ENCODE measurements at regions not wholly inside any gene's neighbourhood (a gene's known extent, or its start where the extent isn't known, plus 50 kb on each side); places are given as distances from the start of the nearest gene placed in this dataset.
"Not testable (repeated sequence)": the region's sequence is repeated elsewhere in the genome, so short reads cannot be mapped to it uniquely, and the experiment has no call there.

GRCh38 chr10:6689036-6689435 is 109.0 kb upstream of the PRKCQ start:
- no peak for DNase-seq (ENCODE audit: low spot score)

GRCh38 chr10:6680735-6681134 is 100.7 kb upstream of the PRKCQ start:
- DNase-seq (ENCODE audit: low spot score), result no peak

- DNase-seq (ENCODE audit: low spot score), result no peak
Measured at GRCh38 chr10:6678956-6679355, 98.9 kb upstream of the PRKCQ start.

- peak; percentile 71 for DNase-seq (ENCODE audit: low spot score)
Measured at GRCh38 chr10:6678211-6678803, 98.2 kb upstream of the PRKCQ start.

- not testable (repeated sequence) for DNase-seq (ENCODE audit: low spot score)
Measured at GRCh38 chr10:6677129-6677528, 97.1 kb upstream of the PRKCQ start.

GRCh38 chr10:6674291-6674690 is 94.2 kb upstream of the PRKCQ start:
- no peak for DNase-seq (ENCODE audit: low spot score)

GRCh38 chr10:6671976-6672375 is 91.9 kb upstream of the PRKCQ start:
- DNase-seq (ENCODE audit: low spot score), result no peak

GRCh38 chr10:6669269-6669859 is 89.3 kb upstream of the PRKCQ start:
- peak; percentile 57 for DNase-seq (ENCODE audit: low spot score)

GRCh38 chr10:6667679-6668270 is 87.7 kb upstream of the PRKCQ start:
- peak; percentile 43 for DNase-seq (ENCODE audit: low spot score)

- no peak for DNase-seq (ENCODE audit: low spot score)
Measured at GRCh38 chr10:6667150-6667549, 87.1 kb upstream of the PRKCQ start.

GRCh38 chr10:6665847-6666246 is 85.8 kb upstream of the PRKCQ start:
- peak; percentile 62 for DNase-seq (ENCODE audit: low spot score)

- DNase-seq (ENCODE audit: low spot score), result no peak
Measured at GRCh38 chr10:6660460-6660859, 80.4 kb upstream of the PRKCQ start.

GRCh38 chr10:6659451-6659850 is 79.4 kb upstream of the PRKCQ start:
- DNase-seq (ENCODE audit: low spot score), result no peak

GRCh38 chr10:6657669-6658068 is 77.6 kb upstream of the PRKCQ start:
- DNase-seq (ENCODE audit: low spot score), result no peak

GRCh38 chr10:6657196-6657595 is 77.1 kb upstream of the PRKCQ start:
- no peak for DNase-seq (ENCODE audit: low spot score)

GRCh38 chr10:6654571-6654970 is 74.5 kb upstream of the PRKCQ start:
- no peak for DNase-seq (ENCODE audit: low spot score)

- DNase-seq (ENCODE audit: low spot score), result no peak
Measured at GRCh38 chr10:6650586-6650985, 70.5 kb upstream of the PRKCQ start.

GRCh38 chr10:6649903-6650302 is 69.8 kb upstream of the PRKCQ start:
- no peak for DNase-seq (ENCODE audit: low spot score)

- DNase-seq (ENCODE audit: low spot score), result no peak
Measured at GRCh38 chr10:6648894-6649720, 69.0 kb upstream of the PRKCQ start.

GRCh38 chr10:6647811-6648526 is 67.9 kb upstream of the PRKCQ start:
- peak; percentile 78 for DNase-seq (ENCODE audit: low spot score)

GRCh38 chr10:6643962-6644361 is 63.9 kb upstream of the PRKCQ start:
- DNase-seq (ENCODE audit: low spot score), result peak; percentile 76

GRCh38 chr10:6642876-6643275 is 62.8 kb upstream of the PRKCQ start:
- DNase-seq (ENCODE audit: low spot score), result no peak
